GM12878 (cell line): ENCODE measurements at regions not wholly inside any gene's neighbourhood (a gene's known extent, or its start where the extent isn't known, plus 50 kb on each side); places are given as distances from the start of the nearest gene placed in this dataset.

Experiments used
- ATAC-seq: fragments of 200-7000 bp; cut with Tn5 transposase; 3 replicates; pipeline ENCODE4 v1.9.1; 2020; ENCODE audit warnings: mild to moderate bottlenecking, moderate library complexity
- BruUV-seq: library from RNA; stranded (reverse); fragments of 400-500 nt; replicated peaks from 2 replicates; lab custom pipeline; 2021; lab: Mats Ljungman, UMichigan
- CTCF ChIA-PET: fragments of 300-600 bp; sonication (Branson Sonifier 250); formaldehyde crosslinking; extraction: SDS; loops from one replicate; lab custom pipeline; 2021; ENCODE audit warnings: inconsistent platforms; lab: Yijun Ruan, JAX
- POLR2A ChIA-PET: fragments of 350-600 bp; formaldehyde crosslinking; extraction: SDS; loops from one replicate; lab custom pipeline; 2021; ENCODE audit warnings: inconsistent platforms; lab: Charles Lee
- RAD21 ChIA-PET: fragments of 300-600 bp; sonication (Branson Sonifier 250); formaldehyde crosslinking; loops from one replicate; lab custom pipeline; 2023; ENCODE audit warnings: antibody characterized with exemption; ENCODE audit not compliant: unreplicated experiment; lab: Charles Lee
- SMC1A ChIA-PET: fragments of 300-600 bp; sonication (Branson Sonifier 250); formaldehyde crosslinking; loops from one replicate; lab custom pipeline; 2023; ENCODE audit not compliant: unreplicated experiment, uncharacterized antibody; lab: Charles Lee
- DNase-seq: peaks from one replicate; pipeline ENCODE4 v3.0.0-alpha.2; 2011; ENCODE audit warnings: low read depth, low spot score
- FAIRE-seq: peaks from 3 replicates; lab custom pipeline; 2011; peaks lifted over from hg19 to GRCh38; lab: Jason Lieb, UNC
- H2AFZ ChIP-seq: 2 replicates; pipeline ENCODE4 v1.6.0; 2011; ENCODE audit warnings: low read depth, low read length, control low read depth; ENCODE audit not compliant: control insufficient read depth
- H3K27ac ChIP-seq: 2 replicates; pipeline ENCODE4 v1.5.1; 2011; ENCODE audit warnings: control low read depth; ENCODE audit not compliant: control insufficient read depth, insufficient read depth
- H3K27me3 ChIP-seq, 2 experiments: replicated peaks in 1 of 2; 2 replicates each; pipeline versions ENCODE4 v1.6.0 to v1.6.1; 2011; ENCODE audit warnings: low read length in 1 of 2; ENCODE audit not compliant: control insufficient read depth in 2 of 2, insufficient read depth in 2 of 2
- H3K36me3 ChIP-seq, 2 experiments: 2 replicates each; pipeline ENCODE4 v1.5.1; 2011; ENCODE audit warnings: low read length in 1 of 2; ENCODE audit not compliant: control insufficient read depth in 2 of 2, insufficient read depth in 2 of 2
- H3K4me1 ChIP-seq: 2 replicates; pipeline ENCODE4 v1.6.1; 2011; ENCODE audit warnings: mild to moderate bottlenecking, low read length, moderate library complexity, mixed read lengths; ENCODE audit not compliant: control insufficient read depth, insufficient read depth
- H3K4me2 ChIP-seq: 2 replicates; pipeline ENCODE4 v1.6.0; 2011; ENCODE audit warnings: control low read depth; ENCODE audit not compliant: control insufficient read depth, insufficient read depth
- H3K4me3 ChIP-seq: fragments of 200-600 bp; sonication (generic); 2 replicates; pipeline ENCODE4 v1.5.1; 2016
- H3K79me2 ChIP-seq: 2 replicates; pipeline ENCODE4 v1.6.0; 2011; ENCODE audit warnings: low read length; ENCODE audit not compliant: control insufficient read depth, insufficient read depth
- H3K9ac ChIP-seq: 2 replicates; pipeline ENCODE4 v1.8.0; 2011; ENCODE audit warnings: low read length, control low read depth, mixed read lengths; ENCODE audit not compliant: control insufficient read depth, insufficient read depth
- H3K9me3 ChIP-seq: replicated peaks from 3 replicates; pipeline ENCODE4 v1.5.1; 2011; ENCODE audit warnings: mild to moderate bottlenecking, low read length; ENCODE audit not compliant: control insufficient read depth, insufficient read depth
- H4K20me1 ChIP-seq: 2 replicates; pipeline ENCODE4 v1.6.0; 2011; ENCODE audit not compliant: control insufficient read depth, insufficient read depth
- ASH2L ChIP-seq: fragments of 300-600, 200-600 bp; sonication (generic); IDR thresholded peaks from 2 replicates; pipeline ENCODE4 v1.6.1; 2017; ENCODE audit warnings: low read depth, mild to moderate bottlenecking, borderline replicate concordance
- BCLAF1 ChIP-seq: fragments of 450-650 bp; IDR thresholded peaks from 2 replicates; pipeline ENCODE4 v1.6.1; 2017; ENCODE audit warnings: antibody characterized with exemption, mild to moderate bottlenecking, moderate library complexity
- FOS ChIP-seq: IDR thresholded peaks from 3 replicates; pipeline ENCODE4 v1.6.1; 2011; ENCODE audit warnings: borderline replicate concordance; ENCODE audit not compliant: insufficient read length; ENCODE audit errors: extremely low read depth
- MTA2 ChIP-seq: fragments of 450-650 bp; IDR thresholded peaks from 2 replicates; pipeline ENCODE4 v1.6.1; 2016; ENCODE audit warnings: low read depth, mild to moderate bottlenecking, moderate library complexity
- NRF1 ChIP-seq: conservative IDR thresholded peaks from 2 replicates; pipeline ENCODE4 v1.6.1; 2011; ENCODE audit warnings: mild to moderate bottlenecking, low read depth, low read length, improper control_type of control experiment
- WRNIP1 ChIP-seq: IDR thresholded peaks from 2 replicates; pipeline ENCODE4 v1.6.1; 2011; ENCODE audit warnings: low read depth, low read length, improper control_type of control experiment, borderline replicate concordance
- YY1 ChIP-seq: IDR thresholded peaks from 2 replicates; pipeline ENCODE4 v1.6.1; 2011; ENCODE audit warnings: low read depth, mild to moderate bottlenecking, low read length
- ZNF384 ChIP-seq: IDR thresholded peaks from 2 replicates; pipeline ENCODE4 v1.6.1; 2012; ENCODE audit warnings: low read depth, mild to moderate bottlenecking, low read length, improper control_type of control experiment, borderline replicate concordance
- ZNF687 ChIP-seq: fragments of 450-650 bp; IDR thresholded peaks from 2 replicates; pipeline ENCODE4 v1.6.1; 2017; ENCODE audit warnings: mild to moderate bottlenecking, moderate library complexity
- WGBS: methylation state at CpG from one replicate; pipeline ENCODE4 v1.1.6; 2016; ENCODE audit warnings: low lambda C conversion rate; ENCODE audit not compliant: insufficient replicate concordance, insufficient coverage; ENCODE audit errors: missing lambda C conversion rate; 5-methylcytosine and 5-hydroxymethylcytosine counted together
- in situ Hi-C: fragments of 300-500 bp; cut with MboI; formaldehyde crosslinking; loops from 9 replicates; pipeline ENCODE4 v1.14.3; 2018; ENCODE audit warnings: mixed read lengths
- intact Hi-C: fragments of 100-400 bp; cut with micrococcal nuclease; formaldehyde crosslinking; loops from one replicate; pipeline ENCODE4 v1.14.2; 2022; ENCODE audit not compliant: unreplicated experiment
- TF ChIP-seq, protein P1 (sequence below): fragments of 450-650 bp; IDR thresholded peaks from 2 replicates; pipeline ENCODE4 v1.6.1; 2016; ENCODE audit warnings: mild to moderate bottlenecking

DNA sequence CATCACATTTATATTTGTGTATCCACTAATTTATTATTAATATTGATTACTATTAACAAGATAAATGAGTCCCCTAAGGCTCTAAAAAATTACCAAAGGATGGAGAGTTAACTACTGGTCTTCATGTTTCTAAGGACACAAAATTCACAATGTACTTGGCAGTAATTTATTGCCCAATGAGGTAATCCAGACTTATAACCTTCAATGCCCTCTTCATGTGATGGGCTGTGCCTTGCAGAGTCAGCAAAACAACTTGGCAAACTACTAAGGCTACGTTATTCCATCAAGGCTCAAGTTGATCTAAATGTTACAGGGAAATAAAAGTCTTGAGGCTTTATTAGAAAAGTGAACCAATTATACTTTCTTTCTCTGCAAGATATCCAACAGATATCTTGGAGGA is 804.9 kb upstream of the NXPH2 start:
- ChIA-PET RAD21 (no interaction called here), CTCF (no interaction called here), SMC1A (no interaction called here), POLR2A (no interaction called here)
- H3K9me3 ChIP-seq = no peaks in the 10 kb centered on the region
- 6% methylated on average over 1 of the region's 1 CpG for WGBS
- no peaks in the 10 kb centered on the region for H4K20me1 ChIP-seq
- no peak for DNase-seq
- no peaks in the 10 kb centered on the region for H3K36me3 ChIP-seq
- no peaks in the 10 kb centered on the region for H3K79me2 ChIP-seq
- H3K4me3 ChIP-seq = no peak overlapping the region
- in situ Hi-C loops = no loop called here
- H3K27me3 ChIP-seq = no peaks in the 10 kb centered on the region
- no peak overlapping the region for H3K9ac ChIP-seq
- no peaks in the 10 kb centered on the region for H3K4me1 ChIP-seq
- ATAC-seq = no peak
- no peak for TF ChIP-seq YY1
- no peak overlapping the region for H2AFZ ChIP-seq
- intact Hi-C loops = no loop called here
- no TSS peak for BruUV-seq
- H3K4me2 ChIP-seq = no peak overlapping the region
- FAIRE-seq = no peak
- H3K27ac ChIP-seq = no peak overlapping the region

GRCh38 chr2:139574371-139574770 is 794.2 kb upstream of the NXPH2 start:
- in situ Hi-C loops = no loop called here
- no peaks in the 10 kb centered on the region for H4K20me1 ChIP-seq
- TF ChIP-seq ZNF687 = no peak
- TF ChIP-seq FOS = no peak
- TF ChIP-seq, protein P1, sequence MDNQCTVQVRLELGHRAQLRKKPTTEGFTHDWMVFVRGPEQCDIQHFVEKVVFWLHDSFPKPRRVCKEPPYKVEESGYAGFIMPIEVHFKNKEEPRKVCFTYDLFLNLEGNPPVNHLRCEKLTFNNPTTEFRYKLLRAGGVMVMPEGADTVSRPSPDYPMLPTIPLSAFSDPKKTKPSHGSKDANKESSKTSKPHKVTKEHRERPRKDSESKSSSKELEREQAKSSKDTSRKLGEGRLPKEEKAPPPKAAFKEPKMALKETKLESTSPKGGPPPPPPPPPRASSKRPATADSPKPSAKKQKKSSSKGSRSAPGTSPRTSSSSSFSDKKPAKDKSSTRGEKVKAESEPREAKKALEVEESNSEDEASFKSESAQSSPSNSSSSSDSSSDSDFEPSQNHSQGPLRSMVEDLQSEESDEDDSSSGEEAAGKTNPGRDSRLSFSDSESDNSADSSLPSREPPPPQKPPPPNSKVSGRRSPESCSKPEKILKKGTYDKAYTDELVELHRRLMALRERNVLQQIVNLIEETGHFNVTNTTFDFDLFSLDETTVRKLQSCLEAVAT = no peak
- TF ChIP-seq WRNIP1 = no peak
- no peak for TF ChIP-seq ASH2L
- no peak for TF ChIP-seq MTA2
- no peak for TF ChIP-seq NRF1
- TF ChIP-seq ZNF384 = no peak
- TF ChIP-seq BCLAF1 = no peak

More at GRCh38 chr2:139574371-139574770, 794.2 kb upstream of the NXPH2 start:
- Histone ChIP-seq H3K4me1 (no peaks in the 10 kb centered on the region), H3K4me2 (no peak overlapping the region), H3K27ac (no peak overlapping the region), H3K9ac (no peak overlapping the region), H3K9me3 (no peaks in the 10 kb centered on the region), H3K4me3 (no peak overlapping the region), H3K79me2 (no peaks in the 10 kb centered on the region), H3K27me3 (no peaks in the 10 kb centered on the region), H3K36me3 (no peaks in the 10 kb centered on the region), H2AFZ (no peak overlapping the region)
- POLR2A ChIA-PET = no interaction called here
- RAD21 ChIA-PET = no interaction called here
- no TSS peak for BruUV-seq
- SMC1A ChIA-PET = no interaction called here
- DNase-seq (no peak), ATAC-seq (no peak), FAIRE-seq (no peak)
- intact Hi-C loops = no loop called here
- CTCF ChIA-PET = no interaction called here
- 0% methylated on average over 1 of the region's 1 CpG for WGBS
